HG02870 (cell line): ENCODE measurements at regions not wholly inside any gene's neighbourhood (a gene's known extent, or its start where the extent isn't known, plus 50 kb on each side); places are given as distances from the start of the nearest gene placed in this dataset.

Experiments
- ATAC-seq: cut with Tn5 transposase; IDR thresholded peaks from one replicate; pipeline ENCODE4 v1.9.1; 2021; ENCODE audit warnings: mild to moderate bottlenecking, moderate library complexity; ENCODE audit not compliant: unreplicated experiment

GRCh38 chr9:80009204-80009603 is 437.4 kb downstream of the TLE4 start:
- ATAC-seq: no peak

GRCh38 chr9:80004714-80005113 is 432.9 kb downstream of the TLE4 start:
- ATAC-seq: no peak

- no peak for ATAC-seq
These were observed 418.8 kb downstream of the TLE4 start for GRCh38 chr9:79990536-79990935.

- ATAC-seq: no peak
These were observed 417.3 kb downstream of the TLE4 start for GRCh38 chr9:79989079-79989478.

GRCh38 chr9:79988126-79988525 is 416.4 kb downstream of the TLE4 start:
- ATAC-seq: no peak

- ATAC-seq: no peak
These were observed 414.7 kb downstream of the TLE4 start for GRCh38 chr9:79986437-79986836.

GRCh38 chr9:79985772-79986171 is 414.0 kb downstream of the TLE4 start:
- ATAC-seq: no peak

GRCh38 chr9:79985264-79985663 is 413.5 kb downstream of the TLE4 start:
- no peak for ATAC-seq

GRCh38 chr9:79984429-79985067 is 412.8 kb downstream of the TLE4 start:
- ATAC-seq: no peak

GRCh38 chr9:79980432-79980831 is 408.7 kb downstream of the TLE4 start:
- no peak for ATAC-seq

GRCh38 chr9:79977510-79978197 is 405.9 kb downstream of the TLE4 start:
- no peak for ATAC-seq

- ATAC-seq: no peak
These were observed 405.3 kb downstream of the TLE4 start for GRCh38 chr9:79977074-79977435.

- no peak for ATAC-seq
These were observed 404.7 kb downstream of the TLE4 start for GRCh38 chr9:79976257-79977073.

- ATAC-seq: no peak
These were observed 404.0 kb downstream of the TLE4 start for GRCh38 chr9:79975621-79976256.

- no peak for ATAC-seq
These were observed 403.1 kb downstream of the TLE4 start for GRCh38 chr9:79974806-79975422.

GRCh38 chr9:79973627-79974026 is 401.9 kb downstream of the TLE4 start:
- ATAC-seq: no peak

- no peak for ATAC-seq
These were observed 398.3 kb downstream of the TLE4 start for GRCh38 chr9:79970146-79970425.

GRCh38 chr9:79969393-79970145 is 397.8 kb downstream of the TLE4 start:
- ATAC-seq: no peak

GRCh38 chr9:79968533-79968932 is 396.8 kb downstream of the TLE4 start:
- ATAC-seq: no peak

GRCh38 chr9:79962836-79963235 is 391.1 kb downstream of the TLE4 start:
- no peak for ATAC-seq

- ATAC-seq: no peak
These were observed 390.4 kb downstream of the TLE4 start for GRCh38 chr9:79962150-79962549.
